NOMO-1 treated with DMSO at 0.1 percent for 48 hours (cell line): ENCODE measurements at regions not wholly inside any gene's neighbourhood (a gene's known extent, or its start where the extent isn't known, plus 50 kb on each side); places are given as distances from the start of the nearest gene placed in this dataset.
"Not testable (repeated sequence)": the region's sequence is repeated elsewhere in the genome, so short reads cannot be mapped to it uniquely, and the experiment has no call there.

Experiments used
- DNase-seq: peaks from one replicate; lab custom pipeline; 2025; ENCODE audit not compliant: unreplicated experiment; lab: John Stamatoyannopoulos, UW

DNA sequence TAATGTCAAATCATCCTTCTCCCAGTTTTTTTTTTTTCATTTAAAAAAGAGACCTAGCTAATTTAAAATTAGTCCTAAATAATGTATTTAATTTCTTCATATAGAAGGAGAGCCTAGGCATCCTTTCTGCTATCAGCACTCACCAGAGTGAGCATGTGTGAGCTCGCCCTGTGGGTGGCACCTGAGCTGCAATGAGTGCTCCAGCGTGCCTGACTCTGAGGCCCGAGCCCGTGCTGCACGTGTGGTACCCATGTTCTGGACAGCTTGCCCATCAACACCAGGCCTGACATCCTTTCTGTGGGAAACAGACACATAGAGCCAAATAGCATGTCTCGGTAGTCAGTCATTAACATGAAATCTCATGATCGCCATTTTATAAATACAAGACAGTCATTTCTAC, 381.4 kb downstream of the DTWD2 start:
- DNase-seq, result no peak

DNA sequence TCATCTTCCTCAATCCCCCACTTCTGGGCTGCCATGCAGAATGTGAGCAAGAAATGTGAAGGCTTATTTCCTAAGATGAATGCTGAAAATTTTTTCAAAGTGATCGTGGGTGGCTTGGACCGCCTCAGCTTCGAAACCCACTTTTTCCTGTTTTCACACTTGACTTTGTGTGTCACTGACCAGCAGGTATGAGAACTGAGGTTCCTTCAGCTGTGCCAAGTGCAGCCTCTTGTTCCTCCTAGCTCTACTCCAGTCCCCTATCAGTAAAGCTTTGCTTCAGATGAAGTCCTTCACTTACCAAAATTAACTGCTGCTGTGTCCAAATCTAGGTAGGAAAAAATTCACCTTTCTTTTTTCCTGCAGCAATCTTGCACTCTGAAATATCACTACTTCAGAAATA, 382.6 kb downstream of the DTWD2 start:
- no peak for DNase-seq

DNA sequence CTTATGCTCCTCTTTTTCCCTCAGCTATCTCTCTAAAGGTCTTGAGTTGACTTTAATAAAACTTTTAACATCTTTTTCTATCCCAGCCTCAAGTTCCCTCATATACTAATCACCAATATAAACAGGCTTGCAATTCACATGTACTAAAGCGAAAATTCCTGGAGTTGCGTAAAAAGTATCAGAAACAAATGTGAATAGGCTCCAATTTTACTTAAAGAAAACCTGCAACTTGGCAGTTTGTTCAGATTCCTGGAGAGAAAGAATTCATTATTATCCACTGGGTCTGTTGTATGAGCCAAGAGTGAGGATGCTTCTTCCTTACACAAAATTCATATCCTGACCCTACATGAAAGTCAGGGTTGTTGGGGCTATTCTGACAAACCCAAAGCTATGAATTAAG, 384.2 kb downstream of the DTWD2 start:
- DNase-seq, result no peak

DNA sequence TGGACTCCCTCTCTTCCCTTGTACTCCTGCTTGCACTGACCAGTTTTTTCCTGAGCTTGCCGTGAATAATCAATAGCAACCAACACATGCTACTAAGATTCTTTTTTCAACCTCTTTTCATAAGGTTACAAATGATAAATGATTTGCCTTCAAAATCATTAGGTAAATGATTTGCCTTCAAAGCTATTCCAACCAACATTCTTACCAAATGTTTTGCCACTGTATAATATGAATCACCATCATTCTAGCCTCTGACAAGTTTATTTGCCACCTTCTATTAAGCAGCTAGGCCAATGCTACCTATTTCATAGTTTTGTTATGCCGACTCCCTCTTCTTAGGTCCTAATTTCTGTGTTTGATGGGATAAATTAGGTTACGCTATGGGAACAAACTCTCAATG, 385.1 kb downstream of the DTWD2 start:
- DNase-seq, result no peak

DNA sequence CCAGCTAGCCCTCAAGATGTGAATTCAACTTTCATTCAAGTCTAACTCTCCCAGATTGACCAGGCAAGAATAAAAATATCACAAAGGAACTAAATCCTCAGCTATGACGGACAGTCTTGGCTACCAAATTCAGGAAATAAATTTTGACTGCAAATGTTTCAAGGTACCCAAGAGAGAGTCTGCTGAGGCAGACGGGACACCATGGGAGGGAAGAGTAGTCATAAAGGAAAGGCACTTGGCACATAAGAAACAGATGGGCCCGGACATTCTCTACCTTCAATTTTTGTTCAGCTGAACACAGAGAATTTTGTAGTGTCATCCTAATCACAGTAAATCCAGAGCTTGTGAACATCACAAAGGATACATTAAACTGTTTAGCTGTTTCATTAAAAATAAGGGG, 390.0 kb downstream of the DTWD2 start:
- no peak for DNase-seq

DNA sequence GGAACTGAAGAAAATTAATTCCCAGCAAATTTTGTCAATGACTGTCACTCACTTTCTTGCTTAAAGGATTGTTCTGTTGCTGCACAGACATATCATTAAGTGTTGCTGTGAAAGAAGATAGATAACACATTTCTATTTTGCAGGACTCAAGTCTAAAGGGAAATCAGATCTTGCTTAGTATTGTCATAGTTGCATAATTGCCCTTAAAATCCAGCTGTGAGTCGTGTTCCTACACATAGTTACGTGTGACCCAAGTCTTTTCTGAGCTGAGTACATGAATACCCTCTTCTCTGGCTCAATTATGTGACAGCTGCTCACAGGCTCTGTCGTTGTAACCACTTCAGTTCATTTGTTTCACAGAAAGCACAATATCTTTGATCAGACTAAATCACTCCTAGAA, 390.8 kb downstream of the DTWD2 start:
- no peak for DNase-seq

DNA sequence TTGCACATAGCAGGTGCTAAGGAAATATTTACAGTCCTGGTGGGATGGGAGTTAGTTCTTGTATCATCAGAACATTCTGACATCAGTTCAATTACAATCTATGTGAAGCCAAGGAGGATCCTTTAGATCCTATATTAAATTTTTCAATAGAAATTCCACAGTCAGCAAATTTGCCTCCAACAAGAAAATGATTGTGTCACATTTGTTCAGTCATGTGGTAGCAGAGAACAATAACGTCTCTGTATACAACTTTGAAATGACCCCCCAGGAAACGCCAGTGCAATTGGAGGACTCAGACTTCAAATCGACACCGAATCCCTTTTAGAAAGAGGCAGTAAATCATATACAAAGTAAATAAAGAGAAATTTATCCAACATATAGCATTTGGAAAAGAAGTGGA, 392.1 kb downstream of the DTWD2 start:
- no peak for DNase-seq

DNA sequence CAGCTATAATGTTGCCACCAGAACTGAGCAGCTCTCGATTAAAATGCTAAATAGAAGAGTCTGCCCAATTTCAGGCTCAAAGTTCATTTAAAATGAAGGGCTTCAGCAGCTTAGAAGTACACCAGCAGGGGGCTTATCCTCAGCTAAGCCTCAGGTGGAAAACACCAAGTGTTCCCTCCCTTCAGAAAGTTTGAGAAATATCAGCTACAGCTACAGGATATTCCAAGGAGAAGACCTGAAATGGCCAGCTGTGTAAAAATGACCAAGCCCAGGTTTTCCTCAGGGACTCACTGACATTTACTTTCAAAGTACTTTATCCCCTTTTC, 395.4 kb downstream of the DTWD2 start:
- DNase-seq, result no peak

DNA sequence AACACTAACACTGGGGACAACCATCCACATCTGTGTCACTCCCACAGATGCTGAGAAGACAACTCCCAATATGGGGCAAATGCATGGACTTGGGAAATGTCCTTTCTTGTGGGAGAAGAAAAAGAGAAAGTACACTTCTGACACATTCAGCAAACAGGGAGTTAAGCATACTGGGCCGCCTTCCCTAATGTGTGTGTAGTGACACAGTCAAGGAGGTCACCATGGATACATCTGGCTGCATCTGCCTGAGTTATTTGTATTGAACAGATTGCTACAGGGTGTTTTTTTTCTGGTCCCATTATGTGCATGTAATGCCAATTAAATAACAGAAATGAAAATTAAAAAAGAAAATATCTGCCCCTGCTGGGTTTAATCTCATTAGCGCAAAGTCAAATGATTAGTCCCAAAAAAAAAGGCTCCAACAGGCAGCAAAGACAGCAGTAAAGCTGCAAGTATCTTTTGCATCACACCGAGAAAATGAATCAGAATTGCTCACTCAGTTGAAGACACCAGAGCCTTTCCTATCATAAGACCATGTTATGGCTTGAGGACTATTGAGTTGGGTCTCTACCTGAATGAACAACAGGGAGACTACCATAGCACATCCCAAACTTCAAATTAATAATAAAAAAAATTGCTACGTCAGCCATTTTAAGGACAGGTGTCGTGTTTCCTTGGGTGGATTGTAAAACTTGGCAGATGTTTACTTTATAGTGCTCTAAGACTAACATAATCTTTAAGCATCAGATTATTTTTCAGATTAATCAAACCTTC, 395.9 kb downstream of the DTWD2 start:
- no peak for DNase-seq

DNA sequence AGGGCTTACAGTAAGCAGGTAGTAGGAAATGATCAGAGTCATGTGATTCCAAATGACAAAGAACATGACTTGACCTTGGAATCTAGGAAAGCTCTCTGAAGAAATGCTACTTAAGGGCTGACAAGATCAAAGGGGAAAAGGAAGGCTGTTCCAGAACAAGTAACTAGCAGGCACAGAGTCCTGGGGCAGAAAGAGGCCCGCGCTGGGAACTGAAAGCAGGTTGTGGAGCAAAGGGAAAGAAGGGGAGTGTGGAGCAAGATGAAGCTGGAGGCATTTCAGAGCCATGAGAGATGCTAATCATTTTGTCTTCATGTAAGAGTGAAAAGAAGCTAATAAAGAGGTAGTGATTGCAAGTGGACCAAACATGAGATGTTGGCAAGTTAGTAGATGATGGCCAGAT, 397.5 kb downstream of the DTWD2 start:
- no peak for DNase-seq

DNA sequence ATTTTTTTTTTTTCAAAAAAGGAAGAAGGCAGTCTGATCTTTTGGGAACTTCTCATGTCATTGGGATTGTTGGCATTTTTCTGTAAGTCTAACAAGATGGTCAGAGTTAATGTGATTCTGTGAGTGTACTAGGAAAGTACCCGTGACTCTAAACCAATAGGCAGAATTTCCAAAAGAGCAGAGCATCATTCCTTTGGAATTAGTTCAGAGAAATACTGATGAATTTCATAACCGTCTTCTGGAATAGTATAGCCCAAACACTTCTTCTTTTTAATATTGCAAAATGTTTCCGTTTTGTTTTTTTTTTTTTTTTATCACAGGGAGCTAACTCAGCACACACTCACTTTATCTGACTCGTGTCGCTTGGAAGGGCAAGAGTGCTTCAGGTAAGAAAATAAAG, 407.4 kb downstream of the DTWD2 start:
- peak; percentile 13 for DNase-seq

DNA sequence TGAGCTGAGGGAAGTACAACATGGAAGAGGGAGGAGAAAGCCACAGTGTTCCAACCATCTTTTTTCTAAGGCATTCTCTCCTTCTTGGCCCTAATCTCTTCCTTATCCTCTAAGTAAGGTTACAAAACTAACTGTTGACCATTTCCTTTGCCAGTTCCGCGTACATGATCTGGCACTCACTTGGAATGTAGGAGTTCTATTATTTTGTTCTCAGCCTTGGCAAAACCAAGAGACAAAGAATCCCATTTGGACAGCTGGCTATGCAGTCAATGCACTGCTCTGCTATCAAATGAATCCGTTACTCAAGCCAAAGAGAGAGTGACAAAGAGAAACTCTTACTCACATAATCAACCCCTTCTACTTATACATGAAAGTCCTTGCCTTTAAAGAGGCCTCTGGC, 410.3 kb downstream of the DTWD2 start:
- no peak for DNase-seq

DNA sequence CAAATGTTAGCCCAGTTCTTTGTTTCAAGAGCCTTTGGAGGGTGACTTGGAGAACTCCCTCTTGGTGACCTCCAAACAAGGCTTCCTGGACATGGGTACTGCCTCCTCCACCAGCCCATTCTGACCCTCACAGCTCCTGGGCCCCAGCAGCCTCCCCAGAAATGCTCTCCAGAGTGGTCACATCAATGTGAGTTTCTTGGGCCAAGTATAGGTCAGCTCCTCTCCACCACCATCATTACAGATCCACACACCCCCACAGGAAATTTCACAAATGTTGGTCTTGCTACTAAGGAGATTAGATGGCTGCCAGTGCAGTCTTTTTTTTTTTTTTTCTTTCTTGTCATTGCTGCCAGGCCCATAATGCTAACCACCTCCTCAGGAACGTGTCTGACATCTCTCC, 410.7 kb downstream of the DTWD2 start:
- DNase-seq, result no peak

DNA sequence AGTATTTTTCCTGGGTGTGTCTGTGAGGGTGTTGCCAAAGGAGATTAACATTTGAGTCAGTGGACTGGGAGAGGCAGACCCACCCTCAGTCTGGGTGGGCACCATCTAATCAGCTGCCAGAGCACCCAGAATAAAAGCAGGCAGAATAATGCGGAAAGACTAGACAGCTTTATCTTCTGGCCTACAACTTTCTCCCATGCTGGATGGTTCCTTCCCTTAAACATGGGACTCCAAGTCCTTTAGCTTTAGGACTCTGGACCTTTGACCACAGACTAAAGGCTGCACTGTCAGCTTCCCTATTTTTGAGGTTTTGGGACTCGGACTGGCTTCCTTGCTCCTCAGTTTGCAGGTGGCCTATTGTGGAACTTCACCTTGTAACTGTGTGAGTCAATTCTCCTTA, 418.1 kb downstream of the DTWD2 start:
- not testable (repeated sequence) for DNase-seq

DNA sequence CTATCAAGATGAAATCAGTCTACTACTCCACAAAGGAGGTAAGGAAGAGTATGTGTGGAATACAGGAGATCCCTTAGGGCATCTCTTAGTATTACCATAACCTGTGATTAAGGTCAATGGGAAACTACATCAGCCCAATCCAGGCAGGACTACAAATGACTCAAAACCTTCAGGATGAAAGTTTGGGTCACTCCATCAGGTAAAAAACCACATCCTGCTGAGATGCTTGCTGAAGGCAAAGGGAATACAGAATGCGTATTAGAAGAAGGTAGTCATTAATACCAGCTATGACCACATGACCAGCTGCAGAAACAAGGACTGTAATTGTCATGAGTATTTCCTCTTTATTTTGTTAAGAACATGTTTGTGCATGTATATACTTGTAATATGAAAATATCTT, 418.8 kb downstream of the DTWD2 start:
- not testable (repeated sequence) for DNase-seq

DNA sequence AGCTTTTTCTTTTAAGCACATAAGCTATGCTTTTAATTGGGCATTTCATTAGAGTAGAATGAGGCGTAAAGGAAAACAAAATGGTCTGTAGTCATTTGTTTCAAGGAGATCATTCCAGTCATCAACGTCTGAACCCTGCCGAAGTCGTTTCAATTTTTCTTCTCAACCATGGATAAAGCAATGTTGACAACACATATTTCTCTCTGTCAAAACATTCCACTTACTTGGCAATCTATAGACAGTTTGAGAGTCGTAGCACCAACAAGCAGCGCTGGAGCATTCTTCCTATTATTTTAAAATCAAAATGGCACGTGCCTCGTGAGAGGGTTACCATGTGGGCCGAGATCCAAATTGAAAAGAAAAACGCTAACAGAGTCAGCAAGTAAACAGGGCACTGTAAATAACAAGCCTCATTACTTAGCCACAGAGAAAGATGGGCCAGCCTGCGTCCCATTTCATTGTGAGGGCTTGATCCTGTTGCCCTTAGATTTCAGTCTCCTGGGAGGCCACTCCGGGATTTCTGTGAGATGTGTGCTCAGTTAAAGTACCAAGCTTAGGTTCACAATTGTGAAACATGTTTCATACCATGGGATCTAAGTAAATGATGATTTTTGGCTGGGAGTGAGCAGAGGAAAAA, 422.9 kb downstream of the DTWD2 start:
- DNase-seq, result no peak

DNA sequence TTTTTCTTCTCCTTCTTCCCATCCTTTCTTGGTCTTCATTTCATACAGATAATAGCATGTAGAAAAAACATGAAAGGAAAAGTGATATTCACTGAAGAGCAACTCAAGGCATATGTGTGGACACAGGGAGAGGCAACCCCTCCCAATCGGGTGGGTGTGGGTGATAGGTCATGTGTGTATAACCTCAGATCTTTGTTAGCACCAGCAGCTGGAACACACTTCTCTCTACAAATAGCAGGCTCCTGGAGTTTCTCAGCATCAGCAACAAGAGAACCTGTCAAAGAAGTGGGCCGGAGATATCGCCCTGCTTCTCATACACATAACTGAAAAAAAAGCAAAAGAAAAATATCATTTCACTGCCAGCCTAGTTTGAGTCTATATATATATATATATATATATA, 426.4 kb downstream of the DTWD2 start:
- DNase-seq, result no peak

DNA sequence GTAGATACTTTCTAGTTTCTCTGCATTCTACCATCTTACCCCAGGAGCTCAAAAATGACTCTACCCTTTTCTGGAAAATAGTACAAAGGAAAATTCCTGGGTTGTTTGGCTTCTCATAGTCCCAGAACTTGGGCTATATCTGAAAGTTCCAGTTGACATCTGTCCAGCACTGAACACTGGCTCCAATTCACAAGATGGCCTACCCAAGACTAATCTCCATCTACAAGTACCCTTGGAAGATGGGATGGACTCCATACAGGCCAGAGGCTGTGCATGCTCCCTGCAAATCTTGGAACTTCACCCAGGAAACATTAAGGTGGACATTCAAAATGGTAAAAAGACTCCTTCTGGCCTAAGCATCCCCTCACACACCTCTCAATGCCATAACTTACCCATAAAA, 427.1 kb downstream of the DTWD2 start:
- no peak for DNase-seq

DNA sequence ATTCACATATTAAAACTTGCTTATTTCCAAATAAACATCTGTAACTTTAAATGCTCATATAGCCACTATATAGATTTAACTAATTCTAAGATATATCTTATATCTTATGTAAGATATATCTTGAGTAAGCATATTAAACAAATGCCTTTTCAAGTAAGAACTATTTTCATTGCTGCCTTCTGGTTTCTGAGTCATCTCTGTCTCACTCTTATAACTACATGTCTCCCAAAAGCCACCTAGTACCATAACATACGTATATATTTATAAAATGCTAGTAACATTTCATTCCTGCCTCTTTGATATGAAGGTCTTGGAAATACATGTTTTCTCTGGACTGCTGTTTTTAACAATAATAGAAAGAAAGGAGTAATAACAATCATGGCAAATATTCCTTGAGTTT, 429.5 kb downstream of the DTWD2 start:
- DNase-seq, result no peak

DNA sequence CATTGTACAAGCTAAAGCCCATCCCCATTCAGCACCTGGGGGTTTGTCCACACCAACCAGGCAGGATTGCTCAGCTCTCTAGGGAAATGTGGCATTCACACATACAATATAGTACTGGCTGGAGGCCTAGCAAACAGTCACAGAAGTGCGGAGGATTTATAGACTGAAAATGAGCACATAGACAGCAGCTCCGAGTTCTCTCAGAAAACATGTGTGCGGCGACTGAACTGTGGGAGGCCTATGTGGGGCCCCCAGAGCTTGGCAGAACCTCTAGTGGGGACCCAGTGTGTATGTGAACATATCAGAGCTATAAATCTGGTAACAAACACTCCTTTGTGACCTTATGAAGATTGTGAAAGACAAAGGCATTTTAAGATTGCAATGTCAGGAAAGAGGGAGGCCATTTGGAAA, 431.1 kb downstream of the DTWD2 start:
- DNase-seq, result no peak

DNA sequence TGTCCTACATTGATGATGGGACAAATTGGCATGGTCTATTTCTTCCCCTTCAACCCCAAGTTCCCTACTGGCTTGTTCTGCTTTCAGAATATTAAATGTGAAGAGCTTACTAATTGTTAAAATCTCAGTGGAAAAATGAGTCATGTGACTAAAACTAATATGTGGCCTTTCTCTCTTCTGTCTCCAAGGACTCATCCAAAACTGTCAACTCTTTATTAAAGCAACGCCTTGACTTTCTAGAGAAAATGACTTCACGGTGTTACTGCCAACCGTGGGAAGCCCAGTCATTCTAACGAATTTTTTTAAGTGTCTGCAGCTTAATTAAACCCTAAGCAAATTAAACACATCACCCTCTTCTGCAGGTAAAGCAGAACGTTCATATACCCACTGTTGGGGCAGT, 431.6 kb downstream of the DTWD2 start:
- no peak for DNase-seq

DNA sequence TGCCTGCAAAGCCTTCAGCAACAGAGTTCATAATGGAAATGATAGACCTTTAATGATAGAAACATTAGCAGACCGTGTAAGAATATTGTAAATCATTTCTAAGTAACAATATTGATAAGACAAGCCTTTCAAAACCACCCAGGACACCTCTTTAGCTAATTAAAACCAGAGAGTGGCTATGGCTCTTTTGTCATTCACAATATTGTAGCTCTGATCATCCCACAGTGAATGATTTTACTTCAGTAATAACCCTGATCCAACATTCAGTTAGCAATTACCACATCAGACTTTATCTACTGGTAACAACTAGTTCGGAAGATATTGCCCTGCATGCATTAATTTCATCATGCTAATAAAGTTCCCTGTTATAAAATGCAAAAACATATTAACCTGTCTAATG, 432.6 kb downstream of the DTWD2 start:
- DNase-seq, result no peak

DNA sequence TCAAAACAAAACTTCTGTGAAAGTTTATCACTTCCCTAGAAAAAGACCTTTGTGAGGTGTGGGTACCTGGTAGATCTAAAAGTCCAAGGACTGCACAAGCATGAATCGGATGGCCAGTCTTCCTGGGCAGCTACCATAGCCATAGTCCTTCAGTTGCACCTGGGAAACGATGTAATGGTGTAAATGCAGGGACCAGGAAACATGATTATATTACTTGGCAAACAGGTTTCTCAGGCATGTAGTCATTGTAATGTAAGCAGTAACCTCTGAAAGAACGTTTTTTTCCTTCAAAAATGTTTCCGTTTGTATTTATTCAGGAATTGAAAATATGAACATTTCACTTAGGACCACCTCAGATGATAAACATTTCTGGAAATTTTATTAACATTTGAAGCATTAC, 433.4 kb downstream of the DTWD2 start:
- no peak for DNase-seq
